ENCODE measurements at regions not wholly inside any gene's neighbourhood (a gene's known extent, or its start where the extent isn't known, plus 50 kb on each side); places are given as distances from the start of the nearest gene placed in this dataset.

GRCh38 chr18:25494888-25495287 is 142.9 kb upstream of the ZNF521 start:
- TF ChIP-seq MAX (IDR thresholded peaks at IDR 0.05; ENCODE audit: insufficient read depth, insufficient read length) (no peak), FOS (IDR thresholded peaks at IDR 0.05; ENCODE audit: borderline replicate concordance, insufficient read depth, low read length) (no peak), EZH2 (IDR thresholded peaks at IDR 0.05; ENCODE audit: borderline replicate concordance, low read depth, low read length, severe bottlenecking) (no peak), POLR2A (IDR thresholded peaks at IDR 0.05; ENCODE audit: low read depth, low read length) (no peak), MYC (IDR thresholded peaks at IDR 0.05; ENCODE audit: low read depth, low read length) (no peak), CTCF (IDR thresholded peaks at IDR 0.05; ENCODE audit: extremely low read depth in 1 of 2, insufficient read depth in 1 of 2, low read depth in 1 of 2, low read length in 2 of 2) (no peak), POLR2AphosphoS5 (IDR thresholded peaks at IDR 0.05; ENCODE audit: insufficient read depth, low read depth, low read length) (no peak), GATA2 (IDR thresholded peaks at IDR 0.05; ENCODE audit: insufficient read depth, insufficient read length, low read depth, low read length) (no peak), JUN (IDR thresholded peaks at IDR 0.05; ENCODE audit: borderline replicate concordance, insufficient read depth, insufficient read length, low read depth) (no peak)
- no TSS peak for BruUV-seq (replicated peaks)
- Histone ChIP-seq H3K4me2 (ENCODE audit: insufficient read depth, low read length) (no peak overlapping the region), H3K36me3 (ENCODE audit: control insufficient read depth in 2 of 2, extremely low read depth in 1 of 2, insufficient read depth in 2 of 2, low read length in 2 of 2) (no peaks in the 10 kb centered on the region), H3K4me1 (ENCODE audit: control insufficient read depth, extremely low read depth, insufficient read depth, low read length) (no peaks in the 10 kb centered on the region), H3K27me3 (ENCODE audit: control insufficient read depth in 2 of 2, insufficient read depth in 2 of 2, low read length in 2 of 2) (peaks cover 0 to 2% of the 10 kb centered on the region in 2 experiments), H3K27ac (ENCODE audit: insufficient read depth, low read depth, low read length) (no peak overlapping the region), H4K20me1 (replicated peaks; ENCODE audit: control insufficient read depth, extremely low read depth, insufficient read depth, low read length) (no peaks in the 10 kb centered on the region), H3K9ac (replicated peaks; ENCODE audit: extremely low read depth, insufficient read depth, low read length) (no peak overlapping the region), H3K9me1 (replicated peaks; ENCODE audit: control insufficient read depth, extremely low read depth, insufficient read depth, low read length) (no peaks in the 10 kb centered on the region), H3K79me2 (ENCODE audit: control insufficient read depth, insufficient read depth, low read length) (no peaks in the 10 kb centered on the region), H3K9me3 (replicated peaks; ENCODE audit: control insufficient read depth, insufficient read depth, low read length) (no peaks in the 10 kb centered on the region), H3K4me3 (replicated peaks in 1 of 3; ENCODE audit: insufficient read depth in 1 of 3, low read depth in 1 of 3, low read length in 3 of 3) (no peak overlapping the region), H2AFZ (ENCODE audit: low read depth, low read length) (no peak overlapping the region)
- intact Hi-C loops (cut with micrococcal nuclease) (no loop called here), dilution Hi-C loops (cut with MboI; ENCODE audit: extremely low pct_ligation_motif_present, low sequenced_read_pairs) (no loop called here)
- ChIA-PET CTCF (no interaction called here), POLR2A (no interaction called here)
- no peak for FAIRE-seq
- DNase-seq (ENCODE audit: low read depth, low spot score) = no peak
